Activated CD4-positive, alpha-beta T cell treated with anti-CD3 and anti-CD28 coated beads for 36 hours (primary cell): ENCODE measurements at regions not wholly inside any gene's neighbourhood (a gene's known extent, or its start where the extent isn't known, plus 50 kb on each side); places are given as distances from the start of the nearest gene placed in this dataset.

Experiments used
- ATAC-seq: fragments of 200-7000 bp; cut with Tn5 transposase; one replicate; pipeline ENCODE4 v1.10.0; 2021; ENCODE audit warnings: mild to moderate bottlenecking, moderate library complexity
- CTCF ChIA-PET: fragments of 350-600 bp; sonication (Branson Sonifier 250); formaldehyde crosslinking; loops from one replicate; lab custom pipeline; 2021; ENCODE audit warnings: antibody characterized with exemption; lab: Charles Lee
- POLR2A ChIA-PET: fragments of 350-600 bp; sonication (Branson Sonifier 250); formaldehyde crosslinking; loops from one replicate; lab custom pipeline; 2021; ENCODE audit warnings: antibody characterized with exemption, inconsistent platforms; lab: Charles Lee
- DNase-seq: peaks from one replicate; pipeline ENCODE4 v3.0.0-alpha.2; 2020
- H3K27ac Mint-ChIP-seq: one replicate; pipeline ENCODE4 v1.8.0; 2021; ENCODE audit warnings: mixed read lengths
- H3K27me3 Mint-ChIP-seq: one replicate; pipeline ENCODE4 v1.8.0; 2021; ENCODE audit warnings: mixed read lengths
- H3K36me3 Mint-ChIP-seq: one replicate; pipeline ENCODE4 v1.8.0; 2021; ENCODE audit warnings: low read depth, mixed read lengths
- H3K4me1 Mint-ChIP-seq: one replicate; pipeline ENCODE4 v1.8.0; 2021; ENCODE audit warnings: mixed read lengths
- H3K4me3 Mint-ChIP-seq: one replicate; pipeline ENCODE4 v1.8.0; 2021; ENCODE audit warnings: mild to moderate bottlenecking, moderate library complexity, mixed read lengths
- H3K9me3 Mint-ChIP-seq: one replicate; pipeline ENCODE4 v1.8.0; 2021; ENCODE audit warnings: low read depth, mixed read lengths
- intact Hi-C, 2 experiments: fragments of 100-400 bp; cut with DNase I in 1 of 2; cut with micrococcal nuclease in 1 of 2; formaldehyde crosslinking; loops; one replicate each; pipeline versions ENCODE4 v1.14.2 to v1.15.1; 2022 to 2024; cut with DNase I, micrococcal nuclease

GRCh38 chr3:94304954-94305353 lies 242.1 kb downstream of the NSUN3 start:
- no peaks in the 10 kb centered on the region for H3K4me1 Mint-ChIP-seq
- DNase-seq: no peak
- H3K27ac Mint-ChIP-seq: no peak overlapping the region
- no peaks in the 10 kb centered on the region for H3K36me3 Mint-ChIP-seq
- no peaks in the 10 kb centered on the region for H3K27me3 Mint-ChIP-seq
- ChIA-PET POLR2A (no interaction called here), CTCF (no interaction called here)
- no peak overlapping the region for H3K4me3 Mint-ChIP-seq
- intact Hi-C loops: no loop called here
- no peak for ATAC-seq
- no peaks in the 10 kb centered on the region for H3K9me3 Mint-ChIP-seq

- DNase-seq (no peak), ATAC-seq (no peak)
- POLR2A ChIA-PET: no interaction called here
- no peaks in the 10 kb centered on the region for H3K36me3 Mint-ChIP-seq
- H3K9me3 Mint-ChIP-seq: no peaks in the 10 kb centered on the region
- no peaks in the 10 kb centered on the region for H3K4me1 Mint-ChIP-seq
- no peak overlapping the region for H3K4me3 Mint-ChIP-seq
- CTCF ChIA-PET: no interaction called here
- H3K27me3 Mint-ChIP-seq: no peaks in the 10 kb centered on the region
- intact Hi-C loops: no loop called here
- no peak overlapping the region for H3K27ac Mint-ChIP-seq
Measured at GRCh38 chr3:94305835-94306611, 243.2 kb downstream of the NSUN3 start.

DNA sequence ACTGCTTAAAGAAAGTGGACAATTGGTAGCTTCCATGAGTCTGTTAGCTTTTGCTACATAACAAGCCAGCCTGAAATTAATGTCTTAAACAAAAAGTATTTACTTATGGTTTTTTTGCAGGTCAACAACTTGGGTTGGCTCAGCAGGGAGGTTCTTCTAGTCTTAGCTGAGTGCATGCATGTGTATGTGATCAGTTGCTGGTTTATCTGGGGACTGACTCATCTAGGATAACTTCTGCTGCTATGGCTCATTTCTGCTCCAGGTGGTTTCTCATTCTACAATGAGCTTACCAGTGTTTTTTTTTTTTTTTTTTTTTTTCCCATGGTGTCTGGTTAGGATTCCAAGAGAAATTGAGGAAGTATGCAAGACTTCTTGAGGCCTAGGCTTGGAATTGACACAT lies 244.7 kb downstream of the NSUN3 start:
- H3K9me3 Mint-ChIP-seq: no peaks in the 10 kb centered on the region
- no peaks in the 10 kb centered on the region for H3K27me3 Mint-ChIP-seq
- intact Hi-C loops: no loop called here
- H3K4me3 Mint-ChIP-seq: no peak overlapping the region
- no peak overlapping the region for H3K27ac Mint-ChIP-seq
- no peaks in the 10 kb centered on the region for H3K4me1 Mint-ChIP-seq
- H3K36me3 Mint-ChIP-seq: no peaks in the 10 kb centered on the region
- ATAC-seq: no peak
- ChIA-PET CTCF (no interaction called here), POLR2A (no interaction called here)
- DNase-seq: no peak

DNA sequence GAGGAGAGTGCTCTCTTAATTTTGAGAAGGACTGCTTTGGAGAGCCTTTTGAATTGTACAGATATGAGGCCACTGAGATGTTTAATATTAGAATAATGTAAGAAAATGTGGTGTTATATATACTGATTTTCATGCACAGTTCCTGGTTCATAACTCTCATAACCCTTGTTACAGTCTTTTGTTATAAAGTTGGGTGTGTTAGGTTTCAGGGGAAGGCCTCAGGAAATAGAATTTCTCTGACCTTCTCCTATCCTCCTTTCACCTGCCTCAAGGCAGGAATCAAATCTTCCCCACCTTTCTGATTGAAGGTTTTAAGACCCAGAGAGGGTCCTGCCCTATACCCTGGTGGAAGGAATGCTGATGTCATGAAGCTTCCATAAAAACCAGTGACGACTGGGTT lies 245.9 kb downstream of the NSUN3 start:
- Mint-ChIP-seq H3K27me3 (no peaks in the 10 kb centered on the region), H3K36me3 (no peaks in the 10 kb centered on the region), H3K4me1 (no peaks in the 10 kb centered on the region), H3K4me3 (no peak overlapping the region), H3K9me3 (no peaks in the 10 kb centered on the region), H3K27ac (no peak overlapping the region)
- ChIA-PET POLR2A (no interaction called here), CTCF (no interaction called here)
- ATAC-seq (no peak), DNase-seq (no peak)
- intact Hi-C loops: no loop called here

GRCh38 chr3:94310341-94311135 lies 247.7 kb downstream of the NSUN3 start:
- DNase-seq: no peak
- H3K4me1 Mint-ChIP-seq: no peaks in the 10 kb centered on the region
- no peak overlapping the region for H3K4me3 Mint-ChIP-seq
- H3K27ac Mint-ChIP-seq: no peak overlapping the region
- H3K36me3 Mint-ChIP-seq: no peaks in the 10 kb centered on the region
- ATAC-seq: no peak
- POLR2A ChIA-PET: no interaction called here
- H3K9me3 Mint-ChIP-seq: no peaks in the 10 kb centered on the region
- CTCF ChIA-PET: interaction anchor here (1.2 kb wide), 1 partner anchor 25 kb away, joined by 3 read pairs; no protein-coding TSS in a partner anchor
- no peaks in the 10 kb centered on the region for H3K27me3 Mint-ChIP-seq
- intact Hi-C loops: no loop called here

DNA sequence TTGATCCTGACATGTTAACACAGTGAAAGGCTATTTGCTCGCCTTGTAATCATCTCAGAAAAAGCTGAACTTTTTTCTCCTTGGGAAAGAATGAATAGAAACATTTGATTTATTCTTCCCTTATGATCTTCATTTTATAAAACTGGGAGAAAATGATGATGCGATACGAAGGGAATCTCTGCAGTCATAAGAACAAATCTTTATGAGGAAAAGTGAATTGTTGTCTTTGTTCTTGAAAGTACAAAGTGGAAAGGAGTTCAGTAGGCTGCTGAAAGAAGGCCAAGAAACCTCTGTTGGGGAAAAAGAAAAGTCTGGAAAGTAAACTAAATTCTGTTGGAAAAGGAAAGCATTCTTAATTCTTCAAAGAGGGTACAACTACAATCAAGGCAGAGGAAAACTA lies 248.8 kb downstream of the NSUN3 start:
- DNase-seq (no peak), ATAC-seq (no peak)
- H3K36me3 Mint-ChIP-seq: no peaks in the 10 kb centered on the region
- ChIA-PET POLR2A (no interaction called here), CTCF (interaction anchor here (1.2 kb wide), 1 partner anchor 24 kb away, joined by 3 read pairs; no protein-coding TSS in a partner anchor)
- H3K27ac Mint-ChIP-seq: no peak overlapping the region
- no peaks in the 10 kb centered on the region for H3K27me3 Mint-ChIP-seq
- H3K9me3 Mint-ChIP-seq: no peaks in the 10 kb centered on the region
- intact Hi-C loops: no loop called here
- no peak overlapping the region for H3K4me3 Mint-ChIP-seq
- H3K4me1 Mint-ChIP-seq: no peaks in the 10 kb centered on the region

- CTCF ChIA-PET: no interaction called here
- H3K27ac Mint-ChIP-seq: no peak overlapping the region
- intact Hi-C loops: no loop called here
- no peak for ATAC-seq
- no peaks in the 10 kb centered on the region for H3K27me3 Mint-ChIP-seq
- no peak for DNase-seq
- H3K9me3 Mint-ChIP-seq: no peaks in the 10 kb centered on the region
- POLR2A ChIA-PET: no interaction called here
- no peaks in the 10 kb centered on the region for H3K4me1 Mint-ChIP-seq
- H3K36me3 Mint-ChIP-seq: no peaks in the 10 kb centered on the region
- H3K4me3 Mint-ChIP-seq: no peak overlapping the region
Measured at GRCh38 chr3:94314218-94314883, 251.5 kb downstream of the NSUN3 start.

- ATAC-seq: no peak
- Mint-ChIP-seq H3K4me3 (no peak overlapping the region), H3K9me3 (no peaks in the 10 kb centered on the region), H3K36me3 (no peaks in the 10 kb centered on the region), H3K27me3 (no peaks in the 10 kb centered on the region), H3K4me1 (no peaks in the 10 kb centered on the region), H3K27ac (no peak overlapping the region)
- intact Hi-C loops: no loop called here
- DNase-seq: no peak
- ChIA-PET CTCF (no interaction called here), POLR2A (no interaction called here)
Measured at GRCh38 chr3:94317017-94317416, 254.2 kb downstream of the NSUN3 start.

DNA sequence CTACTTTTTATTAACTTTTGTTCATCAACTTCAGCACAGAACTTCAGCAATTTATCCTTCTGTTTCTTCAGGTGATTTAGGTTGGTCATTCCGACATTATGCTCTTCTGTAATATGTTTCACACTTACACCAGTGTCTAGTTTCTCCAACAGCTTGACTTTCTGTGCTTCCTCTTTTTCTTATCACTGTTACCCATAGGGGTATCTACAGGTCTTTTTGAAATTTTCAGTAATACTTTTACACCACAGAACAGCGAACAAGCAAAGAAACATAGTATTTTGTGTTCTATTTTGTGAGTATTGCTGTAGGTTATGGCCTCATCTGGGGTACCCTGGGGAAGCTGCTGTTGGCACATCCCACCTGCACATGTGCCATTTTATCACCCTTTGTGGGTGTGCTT lies 260.7 kb downstream of the NSUN3 start:
- ATAC-seq (no peak), DNase-seq (no peak)
- H3K36me3 Mint-ChIP-seq: no peaks in the 10 kb centered on the region
- H3K27ac Mint-ChIP-seq: no peak overlapping the region
- ChIA-PET CTCF (no interaction called here), POLR2A (no interaction called here)
- H3K9me3 Mint-ChIP-seq: peaks cover 6% of the 10 kb centered on the region
- H3K4me3 Mint-ChIP-seq: no peak overlapping the region
- H3K27me3 Mint-ChIP-seq: no peaks in the 10 kb centered on the region
- H3K4me1 Mint-ChIP-seq: no peaks in the 10 kb centered on the region
- intact Hi-C loops: no loop called here

- ATAC-seq (no peak), DNase-seq (no peak)
- Mint-ChIP-seq H3K27me3 (no peaks in the 10 kb centered on the region), H3K4me3 (no peak overlapping the region), H3K27ac (no peak overlapping the region), H3K9me3 (no peaks in the 10 kb centered on the region), H3K4me1 (no peaks in the 10 kb centered on the region), H3K36me3 (no peaks in the 10 kb centered on the region)
- intact Hi-C loops: no loop called here
- POLR2A ChIA-PET: no interaction called here
- CTCF ChIA-PET: no interaction called here
Measured at GRCh38 chr3:94331831-94332230, 269.0 kb downstream of the NSUN3 start.

- DNase-seq: no peak
- no peaks in the 10 kb centered on the region for H3K36me3 Mint-ChIP-seq
- no peak overlapping the region for H3K4me3 Mint-ChIP-seq
- no peaks in the 10 kb centered on the region for H3K4me1 Mint-ChIP-seq
- ChIA-PET POLR2A (no interaction called here), CTCF (interaction anchor here (1.1 kb wide), 1 partner anchor 25 kb away, joined by 3 read pairs; no protein-coding TSS in a partner anchor)
- no peak overlapping the region for H3K27ac Mint-ChIP-seq
- intact Hi-C loops: loop anchor here in 1 of 2 experiments (5.0 kb wide), 1 partner anchor 791 kb away; no protein-coding TSS in a partner anchor
- H3K9me3 Mint-ChIP-seq: no peaks in the 10 kb centered on the region
- no peaks in the 10 kb centered on the region for H3K27me3 Mint-ChIP-seq
- no peak for ATAC-seq
Measured at GRCh38 chr3:94336046-94336753, 273.3 kb downstream of the NSUN3 start.
